ENCODE measurements at regions not wholly inside any gene's neighbourhood (a gene's known extent, or its start where the extent isn't known, plus 50 kb on each side); places are given as distances from the start of the nearest gene placed in this dataset.

- DNase-seq, result no peak
These were observed 135.2 kb upstream of the ACVR2A start for GRCh38 chr2:147709655-147710054.

- DNase-seq, result no peak
These were observed 141.7 kb upstream of the ACVR2A start for GRCh38 chr2:147703171-147703570.

GRCh38 chr2:147698166-147698565 is 146.7 kb upstream of the ACVR2A start:
- no peak for DNase-seq

- no peak for DNase-seq
These were observed 148.4 kb upstream of the ACVR2A start for GRCh38 chr2:147696426-147696825.

- no peak for DNase-seq
These were observed 155.5 kb upstream of the ACVR2A start for GRCh38 chr2:147689220-147689909.

- no peak for DNase-seq
These were observed 156.6 kb upstream of the ACVR2A start for GRCh38 chr2:147688242-147688641.

GRCh38 chr2:147686365-147686764 is 158.5 kb upstream of the ACVR2A start:
- DNase-seq, result no peak

GRCh38 chr2:147684903-147685302 is 159.9 kb upstream of the ACVR2A start:
- no peak for DNase-seq

- no peak for DNase-seq
These were observed 161.4 kb upstream of the ACVR2A start for GRCh38 chr2:147683380-147683779.

GRCh38 chr2:147681093-147681492 is 163.7 kb upstream of the ACVR2A start:
- DNase-seq, result no peak

- DNase-seq, result no peak
These were observed 164.8 kb upstream of the ACVR2A start for GRCh38 chr2:147679955-147680531.

GRCh38 chr2:147679191-147679954 is 165.5 kb upstream of the ACVR2A start:
- no peak for DNase-seq

- DNase-seq, result no peak
These were observed 179.7 kb upstream of the ACVR2A start for GRCh38 chr2:147665105-147665504.

- no peak for DNase-seq
These were observed 180.9 kb upstream of the ACVR2A start for GRCh38 chr2:147663962-147664361.

GRCh38 chr2:147663153-147663961 is 181.5 kb upstream of the ACVR2A start:
- DNase-seq, result no peak

GRCh38 chr2:147662221-147662620 is 182.6 kb upstream of the ACVR2A start:
- no peak for DNase-seq

GRCh38 chr2:147660680-147661079 is 184.1 kb upstream of the ACVR2A start:
- no peak for DNase-seq

GRCh38 chr2:147659051-147659450 is 185.8 kb upstream of the ACVR2A start:
- DNase-seq, result no peak

- no peak for DNase-seq
These were observed 187.5 kb upstream of the ACVR2A start for GRCh38 chr2:147657086-147658000.

GRCh38 chr2:147649998-147650397 is 194.8 kb upstream of the ACVR2A start:
- DNase-seq, result no peak

GRCh38 chr2:147649286-147649685 is 195.5 kb upstream of the ACVR2A start:
- DNase-seq, result no peak

GRCh38 chr2:147648471-147648870 is 196.4 kb upstream of the ACVR2A start:
- no peak for DNase-seq
